Right forelimb (tissue), 1 donor: ENCODE measurements at regions not wholly inside any gene's neighbourhood (a gene's known extent, or its start where the extent isn't known, plus 50 kb on each side); places are given as distances from the start of the nearest gene placed in this dataset.
A peak's percentile ranks its signal among the peaks of the same experiment; 100 is the strongest.
"Not testable (repeated sequence)": the region's sequence is repeated elsewhere in the genome, so short reads cannot be mapped to it uniquely, and the experiment has no call there.

Source experiments
- DNase-seq: peaks from one replicate; pipeline ENCODE4 v3.0.0-alpha.2; 2018

DNA sequence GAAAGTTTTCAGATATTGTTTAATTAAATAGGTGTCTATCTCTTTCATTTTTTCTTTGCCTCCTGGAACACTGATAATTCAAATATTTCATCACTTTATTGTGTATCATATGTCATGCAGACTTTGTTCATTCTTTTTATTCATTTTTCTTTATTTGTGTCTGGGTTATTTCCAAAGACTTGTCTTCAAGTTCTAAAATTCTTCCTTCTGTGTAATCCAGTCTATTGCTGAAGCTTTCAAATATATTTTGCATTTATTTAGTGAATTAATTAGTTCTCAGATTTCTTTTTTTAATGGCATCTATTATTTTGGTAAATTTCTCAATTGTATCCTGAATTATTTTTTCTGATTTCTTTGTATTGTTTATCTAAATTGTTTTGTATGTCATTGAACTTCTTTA is 70.1 kb downstream of the ZNF330 start:
- no peak for DNase-seq

DNA sequence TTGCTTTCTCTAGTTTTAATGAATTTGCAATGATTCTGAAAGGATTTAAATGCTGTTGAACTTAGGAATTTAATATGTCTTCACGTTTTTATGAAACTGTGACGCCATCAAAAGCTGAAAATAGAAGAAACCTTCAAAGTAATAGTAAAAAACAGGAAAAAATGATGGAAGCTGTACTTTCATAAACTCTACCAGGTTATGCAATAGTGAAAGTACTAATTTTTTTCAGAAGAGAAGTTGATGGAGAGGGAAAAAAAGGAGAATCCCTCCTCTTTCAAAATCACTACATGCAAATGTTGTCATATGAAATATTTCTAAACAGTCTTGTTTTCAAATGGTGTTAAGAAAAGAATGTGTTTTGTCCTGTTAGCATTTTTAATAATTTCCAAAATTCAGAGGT is 73.6 kb downstream of the ZNF330 start:
- no peak for DNase-seq

DNA sequence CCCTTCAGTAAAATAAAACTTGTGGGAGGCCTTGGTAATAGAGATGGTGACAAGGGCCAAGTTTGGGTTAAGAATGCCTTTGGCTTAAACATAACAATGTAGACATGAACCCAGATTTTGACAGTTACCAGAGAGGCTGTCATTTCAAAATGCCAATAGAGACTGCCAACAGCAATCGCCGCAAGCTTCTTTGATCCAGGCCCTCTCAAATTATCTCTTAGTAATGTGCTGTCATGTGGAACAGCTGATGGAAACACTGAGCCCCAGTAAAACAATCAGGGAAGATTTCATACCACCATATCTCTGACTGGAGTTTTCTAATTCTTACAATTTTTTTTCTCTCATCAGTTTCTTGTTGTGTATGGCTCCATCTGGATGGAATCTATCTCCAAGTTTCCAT is 80.5 kb downstream of the ZNF330 start:
- no peak for DNase-seq

DNA sequence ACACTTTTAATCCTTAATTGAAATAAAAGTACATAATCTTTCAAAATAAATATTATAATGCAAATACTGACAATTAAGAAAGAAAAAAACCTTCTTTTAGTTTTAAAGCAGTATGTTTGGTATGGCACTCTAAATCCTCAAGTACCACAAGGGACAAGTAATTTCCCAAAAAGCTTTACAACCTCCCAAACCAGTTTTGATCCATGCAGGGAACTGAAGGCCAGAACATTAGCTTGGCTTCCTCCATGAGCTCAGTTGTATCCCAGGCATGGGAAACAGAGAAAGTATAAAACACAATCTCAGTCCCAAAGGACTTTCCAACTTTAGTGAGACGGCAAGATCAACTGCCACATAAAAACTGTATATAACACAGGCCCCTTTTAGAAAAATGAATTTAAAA is 82.2 kb downstream of the ZNF330 start:
- no peak for DNase-seq

DNA sequence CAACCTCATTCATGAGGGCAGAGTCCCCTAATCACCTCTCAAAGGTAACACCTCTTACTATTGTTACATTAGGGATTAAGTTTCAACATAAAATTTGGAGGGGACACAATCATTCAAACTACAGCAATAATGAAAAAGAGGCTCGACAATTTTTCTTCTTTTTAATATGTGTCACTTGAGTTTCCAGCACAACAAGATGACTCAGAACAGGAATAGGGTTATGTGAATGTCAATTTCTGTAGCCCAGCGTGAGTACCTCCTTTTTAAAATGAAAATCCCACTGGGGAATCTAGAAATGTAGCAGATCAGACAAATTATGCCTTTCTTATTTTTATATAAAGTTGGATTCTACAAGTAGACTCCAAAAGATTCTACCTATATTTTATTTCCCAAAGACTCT is 83.7 kb downstream of the ZNF330 start:
- DNase-seq = no peak

DNA sequence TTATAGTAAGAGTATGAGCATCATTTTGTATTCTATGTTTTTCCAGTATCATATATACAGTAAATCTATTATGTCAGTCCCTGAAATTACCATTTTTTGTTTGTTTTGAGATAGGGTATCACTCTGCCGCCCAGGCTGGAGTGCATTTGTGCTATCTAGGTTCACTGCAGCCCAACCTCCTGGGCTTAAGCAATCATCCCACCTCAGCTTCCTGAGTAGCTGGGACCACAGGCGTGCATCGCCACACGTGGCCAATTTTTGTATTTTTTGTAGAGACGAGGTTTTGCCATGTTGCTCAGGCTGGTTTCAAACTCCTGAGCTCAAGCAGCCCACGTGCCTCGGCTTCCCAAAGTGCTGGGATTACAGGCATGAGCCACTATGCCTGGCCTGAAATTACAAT is 85.6 kb downstream of the ZNF330 start:
- no peak for DNase-seq

DNA sequence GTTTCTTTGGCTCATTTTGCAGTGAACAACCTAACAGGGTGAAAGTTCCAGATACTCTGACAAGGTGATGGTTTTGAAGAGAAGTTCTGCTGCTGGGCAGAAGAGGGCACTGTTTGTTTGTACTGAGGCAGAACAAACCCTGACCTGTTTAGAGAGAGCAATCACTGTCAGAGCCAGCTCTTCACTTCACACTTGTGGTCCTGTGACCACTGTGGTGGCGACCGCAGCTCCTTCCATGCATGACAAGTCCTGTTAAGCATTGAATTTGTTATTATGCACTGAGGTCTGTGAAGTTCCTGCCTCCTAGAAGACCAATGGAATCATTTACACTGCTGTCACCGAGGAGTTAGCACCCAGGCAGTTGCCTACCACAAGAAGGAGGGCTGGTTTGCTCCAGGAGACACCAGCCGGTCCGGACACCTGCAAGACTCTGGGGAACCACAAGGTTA is 86.6 kb downstream of the ZNF330 start:
- peak; percentile 48 for DNase-seq

DNA sequence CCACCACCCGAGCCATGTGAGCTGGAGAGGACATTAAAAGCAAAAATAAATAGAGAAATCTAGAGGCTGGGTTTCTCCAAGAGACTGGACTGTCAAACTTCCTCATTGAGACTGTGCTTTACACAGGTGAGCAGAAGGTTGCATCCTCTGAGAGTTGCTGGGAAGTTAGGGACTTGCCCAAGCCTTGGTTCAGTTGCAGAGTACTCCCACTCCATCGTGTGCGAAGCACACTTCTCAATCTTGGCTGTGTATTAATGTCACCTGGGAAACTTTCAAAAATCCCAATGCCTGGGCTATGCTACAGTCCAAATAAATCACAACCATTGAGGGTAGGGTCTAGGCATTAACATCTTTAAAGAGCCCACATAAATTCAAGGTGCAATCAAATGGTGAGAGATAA is 89.2 kb downstream of the ZNF330 start:
- no peak for DNase-seq

DNA sequence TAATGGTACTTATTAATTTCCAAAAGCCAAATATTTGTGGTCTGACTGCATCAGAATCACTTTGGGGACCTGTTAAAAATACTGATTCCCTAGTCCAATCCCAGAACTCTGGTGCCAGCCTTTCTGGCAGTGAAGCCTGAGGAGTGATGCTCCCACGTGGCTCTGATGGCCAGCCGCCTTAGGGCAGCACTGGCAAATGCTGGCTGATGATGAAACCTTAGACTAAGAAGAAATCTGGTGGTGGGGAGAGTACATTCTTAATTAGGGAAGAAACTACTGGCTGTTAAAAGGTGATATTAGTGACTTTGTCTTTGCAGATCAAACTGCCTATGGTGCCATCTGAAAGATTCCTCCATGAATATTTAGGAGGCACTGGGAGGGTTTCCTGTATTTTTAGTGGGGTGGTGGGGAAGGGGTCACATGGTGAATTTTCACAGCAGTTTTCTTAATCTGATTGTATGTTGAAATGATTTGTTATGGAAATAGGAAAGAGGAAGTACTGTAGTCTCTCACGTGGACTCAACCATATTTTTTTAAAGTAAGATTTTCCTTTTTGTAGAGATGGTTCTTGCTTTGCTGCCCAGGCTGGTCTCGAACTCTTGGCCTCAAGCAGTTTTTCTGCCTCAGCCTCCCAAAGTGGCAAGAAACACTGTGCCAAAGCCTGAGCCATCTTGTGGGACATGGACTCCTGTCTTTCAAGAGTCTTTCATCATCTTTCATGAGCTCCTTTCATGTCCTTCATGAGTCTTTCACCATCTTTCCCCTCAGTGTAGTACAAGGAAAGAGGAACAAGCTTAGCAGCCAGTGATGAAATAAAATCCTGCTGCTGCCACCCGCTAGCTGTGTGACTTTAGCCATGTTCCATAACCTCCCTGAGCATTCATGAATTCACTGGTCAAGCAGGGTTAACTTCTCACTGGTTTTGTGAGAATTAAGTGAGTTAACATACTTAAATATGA is 90.8 kb downstream of the ZNF330 start:
- no peak for DNase-seq

DNA sequence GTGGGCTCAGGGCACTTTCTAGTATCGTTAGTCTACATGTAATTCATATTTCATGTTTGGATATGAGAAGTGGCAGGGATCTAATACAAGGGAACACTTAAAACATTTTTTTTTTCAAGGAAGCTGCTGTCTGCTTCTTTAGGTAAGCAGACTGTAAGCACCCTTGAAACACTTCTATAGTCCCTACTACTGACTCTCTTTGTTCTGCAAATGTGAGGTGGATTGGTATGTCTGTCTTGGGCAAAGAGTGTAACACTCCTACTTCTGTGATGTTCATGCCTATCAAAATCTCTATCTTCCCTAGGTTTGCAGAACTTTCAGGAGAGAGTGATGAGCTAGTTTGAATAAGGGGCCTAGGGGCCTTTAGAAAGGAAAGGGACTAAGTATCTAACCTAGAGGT is 93.9 kb downstream of the ZNF330 start:
- DNase-seq = no peak

DNA sequence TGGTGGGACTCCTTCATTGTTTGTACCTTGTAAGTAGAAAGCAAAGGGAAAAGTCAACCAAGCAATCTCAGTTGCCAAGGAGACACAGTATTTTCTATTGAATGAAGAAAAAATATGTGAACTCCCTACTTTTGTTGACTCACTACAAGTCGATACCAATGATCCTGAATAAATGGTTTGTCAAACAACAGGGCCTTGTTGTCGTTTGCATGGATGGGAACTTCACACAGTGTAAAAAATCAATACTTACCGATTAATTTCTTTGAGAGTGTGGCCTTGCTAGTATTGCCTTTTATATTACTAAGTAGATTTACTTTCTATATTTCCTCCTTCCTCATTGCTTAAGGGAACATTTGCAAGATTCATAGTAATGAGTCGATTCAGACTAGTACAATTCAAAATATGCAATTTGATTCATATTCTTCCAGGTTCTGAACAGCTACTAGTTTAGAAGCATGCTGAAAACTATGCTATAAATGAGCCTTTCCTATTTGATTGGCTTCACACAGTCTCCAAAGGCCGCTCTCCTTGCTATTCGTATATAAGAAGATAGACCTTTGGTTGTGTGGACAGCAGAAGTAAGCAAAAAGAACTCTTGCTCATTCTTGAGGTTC is 108.0 kb downstream of the ZNF330 start:
- DNase-seq = no peak

DNA sequence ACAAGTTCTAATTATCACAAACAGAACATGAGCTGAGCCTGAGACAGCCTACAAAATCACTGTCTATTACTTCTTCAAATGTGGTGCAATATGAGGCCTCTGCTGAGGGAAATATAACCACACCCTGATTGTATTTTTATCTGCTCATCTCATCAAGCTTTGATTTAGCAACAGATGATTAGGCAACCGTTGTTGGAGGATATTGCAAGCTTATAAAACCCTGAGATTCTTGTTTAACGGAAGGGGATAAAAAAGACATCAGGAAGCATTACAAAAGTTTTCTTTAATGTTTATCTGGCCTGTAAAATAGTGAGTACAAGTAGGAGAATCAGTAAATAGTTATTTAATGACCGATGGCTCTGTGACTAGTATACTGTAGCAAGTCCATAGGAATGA is 108.5 kb downstream of the ZNF330 start:
- DNase-seq = no peak

DNA sequence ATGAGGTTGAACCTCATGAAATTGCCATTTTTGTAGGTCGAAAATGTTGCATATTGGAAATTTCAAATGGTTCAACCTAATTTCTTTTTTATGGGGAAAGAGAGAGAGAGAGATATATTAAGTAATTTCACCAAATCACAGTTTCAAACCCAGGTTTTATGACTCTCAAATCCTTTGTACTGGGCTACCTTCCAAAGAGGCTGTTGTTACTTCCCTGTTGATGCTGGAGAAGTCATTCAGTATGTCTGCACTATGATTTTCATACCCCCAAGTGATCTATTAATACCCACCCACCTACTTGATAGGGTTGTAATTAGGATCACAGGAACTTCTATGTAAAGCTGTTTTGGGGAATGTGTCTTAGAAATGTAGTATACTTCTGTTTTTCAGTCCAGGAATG is 109.9 kb downstream of the ZNF330 start:
- DNase-seq = no peak

DNA sequence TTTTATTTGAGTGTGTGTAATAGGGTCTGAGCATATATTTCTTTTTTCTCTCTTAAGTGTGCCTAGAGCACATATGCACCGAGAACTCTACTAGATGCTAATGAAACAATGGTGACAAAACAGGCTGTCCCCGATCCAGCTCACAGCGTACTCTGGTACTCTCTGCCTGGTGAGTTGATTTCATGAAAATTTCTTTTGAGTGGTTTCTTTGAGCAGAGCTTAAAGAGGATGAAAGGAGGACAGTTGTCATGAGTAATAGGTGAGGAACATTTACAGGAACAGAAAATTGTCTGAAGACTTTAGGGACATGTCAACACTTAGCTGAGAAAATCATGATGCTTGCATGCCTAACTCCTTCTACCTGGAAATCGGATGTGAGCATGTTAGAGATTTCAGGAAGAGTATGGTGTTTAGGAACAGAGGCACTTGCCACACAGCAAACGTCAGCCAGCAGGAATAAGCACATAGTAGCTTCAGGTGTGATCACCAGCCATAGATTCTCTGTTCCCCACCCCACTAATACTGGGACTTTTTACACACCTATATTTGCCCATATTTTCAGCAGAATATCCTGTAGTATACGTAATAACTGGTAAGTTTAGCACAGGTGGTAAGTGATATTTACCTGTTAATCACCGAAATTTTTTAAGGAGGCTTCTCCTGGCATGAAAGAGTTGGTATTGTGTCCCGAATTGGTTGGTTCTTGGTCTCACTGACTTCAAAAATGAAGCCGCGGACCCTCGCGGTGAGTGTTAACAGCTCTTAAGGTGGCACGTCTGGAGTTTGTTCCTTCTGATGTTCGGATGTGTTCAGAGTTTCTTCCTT is 111.1 kb downstream of the ZNF330 start:
- DNase-seq = no peak

DNA sequence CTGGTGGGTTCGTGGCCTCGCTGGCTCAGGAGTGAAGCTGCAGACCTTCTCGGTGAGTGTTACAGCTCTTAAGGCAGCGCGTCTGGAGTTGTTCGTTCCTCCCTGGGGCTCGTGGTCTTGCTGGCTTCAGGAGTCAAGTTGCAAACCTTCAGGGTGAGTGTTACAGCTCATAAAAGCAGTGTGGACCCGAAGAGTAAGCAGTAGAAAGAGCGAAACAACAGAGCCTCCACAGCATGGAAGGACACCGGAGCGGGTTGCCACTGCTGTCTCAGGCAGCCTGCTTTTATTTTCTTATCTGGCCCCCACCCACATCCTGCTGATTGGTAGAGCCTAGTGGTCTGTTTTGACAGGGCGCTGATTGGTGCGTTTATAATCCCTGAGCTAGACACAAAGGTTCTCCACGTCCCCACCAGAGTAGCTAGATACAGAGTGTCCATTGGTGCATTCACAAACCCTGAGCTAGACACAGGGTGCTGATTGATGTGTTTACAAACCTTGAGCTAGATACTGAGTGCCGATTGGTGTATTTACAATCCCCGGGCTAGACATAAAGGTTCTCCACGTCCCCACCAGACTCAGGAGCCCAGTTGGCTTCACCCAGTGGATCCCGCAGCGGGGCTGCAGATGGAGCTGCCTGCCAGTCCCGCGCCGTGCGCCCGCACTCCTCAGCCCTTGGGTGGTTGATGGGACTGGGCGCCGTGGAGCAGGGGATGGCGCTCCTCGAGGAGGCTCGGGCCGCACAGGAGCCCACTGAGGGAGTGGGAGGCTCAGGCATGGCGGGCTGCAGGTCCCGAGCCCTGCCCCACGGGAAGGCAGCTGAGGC is 111.9 kb downstream of the ZNF330 start:
- not testable (repeated sequence) for DNase-seq

DNA sequence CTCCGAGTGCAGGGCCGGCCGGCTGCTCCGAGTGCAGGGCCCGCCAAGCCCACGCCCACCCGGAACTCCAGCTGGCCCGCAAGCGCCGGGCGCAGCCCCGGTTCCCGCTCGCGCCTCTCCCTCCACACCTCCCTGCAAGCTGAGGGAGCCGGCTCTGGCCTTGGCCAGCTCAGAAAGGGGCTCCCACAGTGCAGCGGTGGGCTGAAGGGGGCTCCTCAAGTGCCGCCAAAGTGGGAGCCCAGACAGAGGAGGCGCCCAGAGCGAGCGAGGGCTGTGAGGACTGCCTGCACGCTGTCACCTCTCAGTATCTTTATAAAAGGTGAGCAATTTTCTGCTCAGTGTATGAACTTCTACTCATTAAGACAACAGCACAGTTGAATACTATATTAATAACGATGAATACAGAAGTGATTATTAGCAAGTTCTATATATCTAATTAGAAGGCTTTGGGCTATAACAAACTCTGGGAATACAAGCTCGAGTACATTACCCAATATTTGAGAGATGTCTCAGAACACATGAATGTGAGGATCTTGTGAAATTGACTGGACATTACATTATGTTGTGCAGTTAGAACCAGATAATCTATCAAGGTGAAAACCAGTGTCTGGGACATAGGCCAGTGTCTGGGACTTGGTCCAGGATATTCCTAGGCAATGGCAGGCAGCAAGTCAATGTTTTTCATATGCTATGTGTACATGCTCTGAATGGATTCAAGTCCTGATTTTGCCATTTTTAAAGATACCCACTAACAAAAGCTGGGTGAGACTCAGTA is 112.9 kb downstream of the ZNF330 start:
- not testable (repeated sequence) for DNase-seq

DNA sequence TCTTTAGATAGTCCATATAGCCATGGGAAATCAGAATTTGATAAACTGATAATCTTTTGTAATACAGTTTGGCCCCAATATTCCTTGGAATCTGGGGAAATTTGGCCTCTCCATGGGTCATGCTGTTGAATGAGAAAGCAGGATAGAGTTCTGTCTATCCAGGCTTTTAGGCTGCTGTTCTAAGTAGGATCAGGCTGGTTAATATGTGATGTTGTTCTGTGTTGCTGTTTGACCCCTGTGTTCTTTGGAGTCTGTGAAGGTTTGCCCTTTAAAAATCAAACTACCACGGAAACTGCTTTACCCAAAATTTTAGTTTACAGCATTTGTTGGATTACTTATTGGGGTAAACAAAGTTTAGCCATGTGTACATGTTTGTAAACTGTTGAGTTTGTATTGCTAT is 114.5 kb downstream of the ZNF330 start:
- DNase-seq = no peak

DNA sequence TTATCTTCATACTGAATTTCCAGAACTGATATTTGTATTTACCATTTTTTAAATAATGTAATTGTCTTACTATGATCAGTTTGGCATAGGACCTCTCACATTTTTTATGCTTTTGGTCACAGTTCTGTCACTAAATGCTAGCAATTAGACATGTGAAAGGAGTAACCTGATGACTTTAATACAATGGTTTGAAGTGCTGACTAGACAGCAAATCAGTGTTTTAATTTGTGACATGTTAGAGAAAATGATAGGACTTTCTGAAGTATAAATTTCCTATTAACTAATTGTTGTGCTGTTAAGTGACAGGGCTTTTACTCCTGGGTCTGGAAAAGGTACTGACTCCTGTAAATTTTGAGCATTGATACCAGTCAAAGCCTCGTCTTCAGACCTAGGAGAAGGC is 117.5 kb downstream of the ZNF330 start:
- DNase-seq = no peak

DNA sequence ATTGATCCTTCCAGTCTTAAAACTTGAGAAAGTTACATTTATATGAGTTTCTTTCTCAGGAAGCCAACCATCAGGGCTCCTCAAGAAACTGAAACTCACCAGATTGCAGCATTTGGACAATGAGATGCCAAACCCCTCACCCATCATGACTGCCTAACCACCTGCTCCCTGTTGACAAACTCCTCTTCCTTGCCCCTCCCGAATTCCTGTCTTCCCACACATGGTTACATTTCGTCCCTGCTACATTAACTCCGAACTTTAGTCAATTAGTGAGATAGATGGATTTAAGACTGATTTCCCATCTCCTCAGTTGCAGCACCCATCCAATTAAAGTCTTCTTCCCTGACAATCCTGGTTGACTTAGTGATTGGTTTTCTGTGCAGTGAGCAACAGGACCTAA is 118.7 kb downstream of the ZNF330 start:
- no peak for DNase-seq

DNA sequence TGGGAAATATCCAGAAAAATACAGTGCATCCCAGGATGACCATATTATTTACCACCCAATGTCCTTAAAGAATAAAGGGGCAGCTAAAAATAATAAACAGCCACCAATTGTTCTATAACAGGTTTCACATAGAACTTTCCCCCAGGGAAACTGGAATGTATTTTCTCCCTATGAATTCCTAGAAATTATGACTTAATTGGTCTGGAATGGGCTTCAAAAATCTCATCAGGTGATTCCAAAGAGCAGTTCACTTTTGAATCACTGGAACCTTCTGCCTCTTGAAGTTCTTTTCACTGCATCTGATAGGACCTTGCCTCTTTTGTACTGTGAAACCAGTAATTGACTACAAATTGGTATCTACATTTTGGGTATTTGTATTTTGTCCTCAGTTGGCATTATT is 119.3 kb downstream of the ZNF330 start:
- no peak for DNase-seq

DNA sequence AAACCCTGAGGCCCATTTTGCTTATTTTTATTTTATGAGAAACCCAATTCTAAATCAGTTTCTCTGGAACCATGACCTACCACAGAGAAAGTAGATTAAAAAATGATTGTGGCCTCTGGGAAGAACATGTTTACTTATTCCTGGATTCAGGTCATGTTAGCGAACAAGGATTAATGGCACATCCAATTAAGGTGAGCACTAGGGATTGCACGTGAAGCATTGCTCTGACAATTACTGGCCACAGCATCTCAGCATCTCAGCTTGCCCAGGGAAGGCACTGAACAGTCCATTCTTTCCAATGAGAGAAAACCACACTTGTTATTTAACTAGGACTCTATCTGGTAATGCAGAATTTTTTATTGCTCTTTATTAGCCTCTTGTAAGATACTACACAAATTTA is 119.8 kb downstream of the ZNF330 start:
- no peak for DNase-seq

DNA sequence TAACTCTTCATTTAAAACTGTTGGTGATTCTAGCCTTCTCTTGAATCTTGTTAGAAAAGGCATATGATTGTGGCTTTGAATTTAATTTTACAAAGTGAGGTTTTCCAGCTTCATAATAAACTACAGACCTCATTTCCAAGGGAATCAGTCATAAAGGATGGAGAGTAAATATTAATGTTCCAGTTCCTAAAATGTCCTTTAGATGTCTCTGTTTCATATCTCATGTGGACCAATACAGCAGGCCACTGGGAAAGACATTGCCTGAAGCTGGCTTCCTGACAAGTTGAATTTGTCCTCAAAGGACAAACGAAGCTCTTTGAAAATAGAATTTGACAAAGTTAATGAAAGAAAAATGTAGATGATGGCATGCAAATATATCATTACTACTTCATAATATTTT is 125.4 kb downstream of the ZNF330 start:
- DNase-seq = no peak
